ENCODE measurements at regions not wholly inside any gene's neighbourhood (a gene's known extent, or its start where the extent isn't known, plus 50 kb on each side); places are given as distances from the start of the nearest gene placed in this dataset.

DNA sequence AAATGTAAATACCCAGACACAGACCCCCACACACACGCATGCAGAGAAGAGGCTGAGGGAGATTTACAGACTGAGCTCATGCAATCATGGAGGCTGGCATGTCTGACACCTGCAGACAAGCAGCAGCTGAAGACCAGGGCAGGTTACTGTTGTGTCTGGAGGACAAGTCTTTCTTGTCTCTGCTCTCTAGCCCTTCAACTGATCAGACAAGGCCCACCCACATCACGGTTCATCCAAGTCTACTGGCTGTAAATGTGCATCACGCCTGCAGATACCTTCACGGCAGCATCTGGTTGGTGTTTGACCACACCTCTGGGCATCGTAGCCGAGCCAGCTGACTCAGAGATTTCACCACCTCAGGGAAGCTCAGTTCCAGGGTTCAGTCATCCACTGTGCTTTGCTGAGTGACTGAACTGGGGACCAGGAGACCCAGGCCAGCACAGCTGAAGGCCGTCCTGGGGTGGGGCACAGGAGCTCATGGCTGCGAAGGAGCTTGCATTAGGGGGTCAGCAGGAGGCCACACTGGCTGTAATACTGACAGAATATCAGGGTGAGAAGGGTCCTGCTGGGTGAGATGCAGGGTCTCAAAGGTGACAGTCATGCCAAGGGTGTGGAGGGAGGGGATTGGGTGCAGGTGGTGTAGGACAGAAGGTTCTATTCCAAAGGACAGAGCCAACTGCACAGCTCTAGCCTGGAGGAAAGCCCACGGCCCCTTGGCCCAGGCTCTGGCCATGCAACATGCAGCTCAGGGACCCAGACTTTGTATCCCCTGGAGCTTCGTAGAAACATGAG lies 304.9 kb downstream of the BRD1 start:
- Histone ChIP-seq H2AFZ (ENCODE audit: low read length) (no peak overlapping the region), H3K9me2 (replicated peaks; ENCODE audit: low read depth, low read length) (no peaks in the 10 kb centered on the region), H3K4me3 (ENCODE audit: low read length, poor library complexity, severe bottlenecking) (no peak overlapping the region), H4K20me1 (ENCODE audit: insufficient read depth, low read length, poor library complexity, severe bottlenecking) (no peaks in the 10 kb centered on the region), H3K27me3 (ENCODE audit: insufficient read depth, low read length, poor library complexity, severe bottlenecking) (no peaks in the 10 kb centered on the region), H3K9ac (ENCODE audit: low read depth, low read length, poor library complexity, severe bottlenecking) (no peak overlapping the region), H3K9me3 (ENCODE audit: insufficient read depth, low read depth, low read length) (no peaks in the 10 kb centered on the region), H3K4me2 (ENCODE audit: low read depth, low read length, poor library complexity, severe bottlenecking) (no peak overlapping the region), H3K4me1 (ENCODE audit: insufficient read depth, low read length, poor library complexity, severe bottlenecking) (peaks cover 13% of the 10 kb centered on the region), H3F3A (ENCODE audit: low read depth) (no peaks in the 10 kb centered on the region), H3K79me2 (ENCODE audit: insufficient read depth, low read length) (no peaks in the 10 kb centered on the region), H3K36me3 (ENCODE audit: insufficient read depth, low read length) (no peaks in the 10 kb centered on the region)
- TF ChIP-seq, protein P1, sequence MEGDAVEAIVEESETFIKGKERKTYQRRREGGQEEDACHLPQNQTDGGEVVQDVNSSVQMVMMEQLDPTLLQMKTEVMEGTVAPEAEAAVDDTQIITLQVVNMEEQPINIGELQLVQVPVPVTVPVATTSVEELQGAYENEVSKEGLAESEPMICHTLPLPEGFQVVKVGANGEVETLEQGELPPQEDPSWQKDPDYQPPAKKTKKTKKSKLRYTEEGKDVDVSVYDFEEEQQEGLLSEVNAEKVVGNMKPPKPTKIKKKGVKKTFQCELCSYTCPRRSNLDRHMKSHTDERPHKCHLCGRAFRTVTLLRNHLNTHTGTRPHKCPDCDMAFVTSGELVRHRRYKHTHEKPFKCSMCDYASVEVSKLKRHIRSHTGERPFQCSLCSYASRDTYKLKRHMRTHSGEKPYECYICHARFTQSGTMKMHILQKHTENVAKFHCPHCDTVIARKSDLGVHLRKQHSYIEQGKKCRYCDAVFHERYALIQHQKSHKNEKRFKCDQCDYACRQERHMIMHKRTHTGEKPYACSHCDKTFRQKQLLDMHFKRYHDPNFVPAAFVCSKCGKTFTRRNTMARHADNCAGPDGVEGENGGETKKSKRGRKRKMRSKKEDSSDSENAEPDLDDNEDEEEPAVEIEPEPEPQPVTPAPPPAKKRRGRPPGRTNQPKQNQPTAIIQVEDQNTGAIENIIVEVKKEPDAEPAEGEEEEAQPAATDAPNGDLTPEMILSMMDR (conservative IDR thresholded peaks at IDR 0.05; ENCODE audit: low read length), result no peak
- no peak for TF ChIP-seq EZH2phosphoT487 (IDR thresholded peaks at IDR 0.05; ENCODE audit: borderline replicate concordance)

DNA sequence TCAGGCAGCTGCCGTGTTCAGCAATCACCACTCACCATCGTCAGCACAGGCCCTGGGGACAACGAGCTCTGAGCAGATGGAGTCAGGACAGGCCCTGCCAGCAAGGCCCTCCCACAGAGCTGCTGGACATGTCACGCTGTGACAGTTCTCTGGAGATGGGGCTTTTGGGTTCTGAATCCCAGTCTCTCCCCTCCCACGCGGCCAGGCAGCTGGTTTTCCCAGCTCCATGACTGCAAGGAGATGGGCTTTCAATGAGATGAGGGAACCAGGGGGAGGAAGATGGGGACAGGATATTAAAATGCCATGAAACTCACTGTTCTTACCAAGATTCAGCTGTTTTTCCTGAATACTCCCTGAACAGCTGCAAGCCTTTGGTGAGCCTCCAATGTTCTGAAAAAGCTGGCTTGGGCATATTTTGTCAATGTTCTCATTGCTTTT lies 305.9 kb downstream of the BRD1 start:
- no peak for TF ChIP-seq EZH2phosphoT487 (IDR thresholded peaks at IDR 0.05; ENCODE audit: borderline replicate concordance)
- TF ChIP-seq, protein P1 (conservative IDR thresholded peaks at IDR 0.05; ENCODE audit: low read length), result no peak
- H3K4me2 ChIP-seq (ENCODE audit: low read depth, low read length, poor library complexity, severe bottlenecking), result no peak overlapping the region

DNA sequence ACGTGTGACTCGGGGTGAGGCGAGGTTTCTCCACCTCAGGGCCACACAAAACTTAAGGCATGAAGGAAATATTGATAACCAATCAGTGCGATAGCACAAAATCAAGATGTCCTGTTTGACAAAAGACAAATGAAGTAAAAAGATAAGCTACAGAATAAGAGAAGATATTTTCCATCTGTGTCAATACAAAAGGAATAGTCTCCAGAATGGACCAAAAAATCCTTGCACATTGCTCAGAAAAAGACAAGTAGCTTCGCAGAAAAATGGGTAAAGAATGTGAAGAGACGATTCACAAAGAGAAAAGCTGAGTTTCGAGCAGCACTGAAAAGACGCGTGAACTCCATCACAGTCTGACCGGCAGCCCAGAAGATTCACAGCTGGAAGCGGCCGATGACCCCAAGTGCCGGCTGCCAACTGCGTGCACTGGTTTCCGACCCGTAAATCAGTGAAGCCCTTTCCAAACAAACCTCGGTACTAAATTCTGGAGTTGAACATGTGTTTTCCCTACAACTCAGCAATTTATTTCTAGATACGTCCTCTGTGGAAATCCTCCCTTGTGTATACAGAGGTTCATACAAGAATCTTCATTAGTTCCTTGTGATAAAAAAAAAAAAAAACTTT lies 308.4 kb downstream of the BRD1 start:
- H3K36me3 ChIP-seq (ENCODE audit: insufficient read depth, low read length), result no peaks in the 10 kb centered on the region
- H3F3A ChIP-seq (ENCODE audit: low read depth), result no peaks in the 10 kb centered on the region
- no peak overlapping the region for H2AFZ ChIP-seq (ENCODE audit: low read length)
- H3K9ac ChIP-seq (ENCODE audit: low read depth, low read length, poor library complexity, severe bottlenecking), result no peak overlapping the region
- H3K4me2 ChIP-seq (ENCODE audit: low read depth, low read length, poor library complexity, severe bottlenecking), result no peak overlapping the region
- H3K27me3 ChIP-seq (ENCODE audit: insufficient read depth, low read length, poor library complexity, severe bottlenecking), result no peaks in the 10 kb centered on the region
- TF ChIP-seq, protein P1 (conservative IDR thresholded peaks at IDR 0.05; ENCODE audit: low read length), result no peak
- TF ChIP-seq EZH2phosphoT487 (IDR thresholded peaks at IDR 0.05; ENCODE audit: borderline replicate concordance), result no peak
- no peaks in the 10 kb centered on the region for H4K20me1 ChIP-seq (ENCODE audit: insufficient read depth, low read length, poor library complexity, severe bottlenecking)
- no peak overlapping the region for H3K4me3 ChIP-seq (ENCODE audit: low read length, poor library complexity, severe bottlenecking)
- no peaks in the 10 kb centered on the region for H3K9me3 ChIP-seq (ENCODE audit: insufficient read depth, low read depth, low read length)
- H3K9me2 ChIP-seq (replicated peaks; ENCODE audit: low read depth, low read length), result no peaks in the 10 kb centered on the region
- H3K79me2 ChIP-seq (ENCODE audit: insufficient read depth, low read length), result 0 out of 2 replicates have a peak, but pooled peaks cover 3% of the 10 kb centered on the region
- H3K4me1 ChIP-seq (ENCODE audit: insufficient read depth, low read length, poor library complexity, severe bottlenecking), result peaks cover 6% of the 10 kb centered on the region

More for the DNA sequence above, 305.9 kb downstream of the BRD1 start:
- H2AFZ ChIP-seq (ENCODE audit: low read length), result no peak overlapping the region
- no peaks in the 10 kb centered on the region for H4K20me1 ChIP-seq (ENCODE audit: insufficient read depth, low read length, poor library complexity, severe bottlenecking)
- no peaks in the 10 kb centered on the region for H3F3A ChIP-seq (ENCODE audit: low read depth)
- H3K9ac ChIP-seq (ENCODE audit: low read depth, low read length, poor library complexity, severe bottlenecking), result no peak overlapping the region
- H3K27me3 ChIP-seq (ENCODE audit: insufficient read depth, low read length, poor library complexity, severe bottlenecking), result no peaks in the 10 kb centered on the region
- H3K4me3 ChIP-seq (ENCODE audit: low read length, poor library complexity, severe bottlenecking), result no peak overlapping the region
- no peaks in the 10 kb centered on the region for H3K9me2 ChIP-seq (replicated peaks; ENCODE audit: low read depth, low read length)
- H3K9me3 ChIP-seq (ENCODE audit: insufficient read depth, low read depth, low read length), result no peaks in the 10 kb centered on the region
- H3K4me1 ChIP-seq (ENCODE audit: insufficient read depth, low read length, poor library complexity, severe bottlenecking), result peaks cover 13% of the 10 kb centered on the region
- no peaks in the 10 kb centered on the region for H3K79me2 ChIP-seq (ENCODE audit: insufficient read depth, low read length)
- H3K36me3 ChIP-seq (ENCODE audit: insufficient read depth, low read length), result no peaks in the 10 kb centered on the region
